Neural progenitor cell (in vitro differentiated cells): ENCODE measurements at regions not wholly inside any gene's neighbourhood (a gene's known extent, or its start where the extent isn't known, plus 50 kb on each side); places are given as distances from the start of the nearest gene placed in this dataset.

Experiments used
- DNase-seq: peaks from one replicate; pipeline ENCODE4 v3.0.0-alpha.2; 2016; ENCODE audit warnings: low spot score
- H2AFZ ChIP-seq: fragments of 200-600 bp; sonication (generic); replicated peaks from 2 replicates; pipeline ENCODE4 v1.6.1; 2016; ENCODE audit warnings: antibody characterized with exemption
- H3F3A ChIP-seq: fragments of 200-600 bp; sonication (generic); 2 replicates; pipeline ENCODE4 v1.6.1; 2016; ENCODE audit warnings: antibody characterized with exemption, low read depth
- H3K27ac ChIP-seq: fragments of 200-600 bp; sonication (generic); 2 replicates; pipeline ENCODE4 v1.5.1; 2016; ENCODE audit warnings: mild to moderate bottlenecking
- H3K27me3 ChIP-seq: fragments of 200-600 bp; sonication (generic); 2 replicates; pipeline ENCODE4 v1.6.1; 2016; ENCODE audit warnings: mild to moderate bottlenecking, moderate library complexity
- H3K36me3 ChIP-seq: fragments of 200-600 bp; sonication (generic); 2 replicates; pipeline ENCODE4 v1.5.1; 2016
- H3K4me1 ChIP-seq: fragments of 200-600 bp; sonication (generic); 2 replicates; pipeline ENCODE4 v1.6.1; 2016; ENCODE audit warnings: mixed run types
- H3K4me2 ChIP-seq: fragments of 200-600 bp; sonication (generic); 2 replicates; pipeline ENCODE4 v1.6.1; 2016
- H3K4me3 ChIP-seq: fragments of 200-600 bp; sonication (generic); 2 replicates; pipeline ENCODE4 v1.5.1; 2016
- H3K79me2 ChIP-seq: fragments of 200-600 bp; sonication (generic); 2 replicates; pipeline ENCODE4 v1.6.1; 2016; ENCODE audit warnings: low read depth
- H3K9ac ChIP-seq: fragments of 200-600 bp; sonication (generic); 2 replicates; pipeline ENCODE4 v1.6.1; 2016
- H3K9me3 ChIP-seq: fragments of 200-600 bp; sonication (generic); 2 replicates; pipeline ENCODE4 v1.5.1; 2016; ENCODE audit warnings: low read depth
- H4K20me1 ChIP-seq: fragments of 200-600 bp; sonication (generic); 2 replicates; pipeline ENCODE4 v1.6.1; 2016; ENCODE audit warnings: low read depth
- H3K27ac Mint-ChIP-seq: 3 replicates; pipeline ENCODE4 v1.8.0; 2021; ENCODE audit warnings: mixed read lengths
- H3K27me3 Mint-ChIP-seq: 2 replicates; pipeline ENCODE4 v1.8.0; 2022; ENCODE audit warnings: low read depth, mild to moderate bottlenecking, inconsistent platforms, moderate library complexity, mixed read lengths; ENCODE audit not compliant: insufficient read depth
- H3K36me3 Mint-ChIP-seq: 3 replicates; pipeline ENCODE4 v1.8.0; 2021; ENCODE audit warnings: mixed read lengths
- H3K4me1 Mint-ChIP-seq: 3 replicates; pipeline ENCODE4 v1.8.0; 2021; ENCODE audit warnings: mixed read lengths
- H3K4me3 Mint-ChIP-seq: 3 replicates; pipeline ENCODE4 v1.8.0; 2021; ENCODE audit warnings: mild to moderate bottlenecking, moderate library complexity, mixed read lengths
- H3K9me3 Mint-ChIP-seq: 3 replicates; pipeline ENCODE4 v1.8.0; 2020; ENCODE audit warnings: mixed read lengths
- EZH2 ChIP-seq: fragments of 200-600 bp; sonication (generic); IDR thresholded peaks from 2 replicates; pipeline ENCODE4 v1.6.1; 2017; ENCODE audit warnings: antibody characterized with exemption, mild to moderate bottlenecking, moderate library complexity
- EZH2phosphoT487 ChIP-seq: fragments of 200-600 bp; sonication (generic); IDR thresholded peaks from 2 replicates; pipeline ENCODE4 v1.6.1; 2017; ENCODE audit warnings: antibody characterized with exemption
- TF ChIP-seq, protein P1 (sequence below): fragments of 200-600 bp; sonication (generic); IDR thresholded peaks from 2 replicates; pipeline ENCODE4 v1.5.1; 2017; ENCODE audit warnings: antibody characterized with exemption, mild to moderate bottlenecking

DNA sequence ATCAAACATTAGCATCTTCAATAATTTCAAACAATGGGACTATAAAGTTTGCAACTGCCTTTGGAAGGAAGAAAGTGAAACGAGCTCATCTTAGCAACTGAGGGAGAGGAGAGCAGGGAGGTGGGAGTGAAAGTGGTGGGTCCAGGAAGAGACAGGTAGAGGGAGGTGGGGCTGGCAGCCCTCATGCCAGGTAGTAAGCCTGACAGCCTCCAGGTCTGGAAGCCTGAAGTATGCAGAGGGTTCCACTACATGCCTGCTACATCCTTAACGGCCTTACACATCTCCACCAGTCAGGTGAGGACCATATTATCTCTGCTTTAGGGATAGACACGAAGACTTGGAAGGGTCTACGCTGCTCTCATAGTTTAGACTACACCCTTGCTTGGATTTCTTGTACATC, 201.1 kb upstream of the TWIST2 start:
- H3K4me2 ChIP-seq: no peak overlapping the region
- TF ChIP-seq, protein P1, sequence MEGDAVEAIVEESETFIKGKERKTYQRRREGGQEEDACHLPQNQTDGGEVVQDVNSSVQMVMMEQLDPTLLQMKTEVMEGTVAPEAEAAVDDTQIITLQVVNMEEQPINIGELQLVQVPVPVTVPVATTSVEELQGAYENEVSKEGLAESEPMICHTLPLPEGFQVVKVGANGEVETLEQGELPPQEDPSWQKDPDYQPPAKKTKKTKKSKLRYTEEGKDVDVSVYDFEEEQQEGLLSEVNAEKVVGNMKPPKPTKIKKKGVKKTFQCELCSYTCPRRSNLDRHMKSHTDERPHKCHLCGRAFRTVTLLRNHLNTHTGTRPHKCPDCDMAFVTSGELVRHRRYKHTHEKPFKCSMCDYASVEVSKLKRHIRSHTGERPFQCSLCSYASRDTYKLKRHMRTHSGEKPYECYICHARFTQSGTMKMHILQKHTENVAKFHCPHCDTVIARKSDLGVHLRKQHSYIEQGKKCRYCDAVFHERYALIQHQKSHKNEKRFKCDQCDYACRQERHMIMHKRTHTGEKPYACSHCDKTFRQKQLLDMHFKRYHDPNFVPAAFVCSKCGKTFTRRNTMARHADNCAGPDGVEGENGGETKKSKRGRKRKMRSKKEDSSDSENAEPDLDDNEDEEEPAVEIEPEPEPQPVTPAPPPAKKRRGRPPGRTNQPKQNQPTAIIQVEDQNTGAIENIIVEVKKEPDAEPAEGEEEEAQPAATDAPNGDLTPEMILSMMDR: no peak
- TF ChIP-seq EZH2phosphoT487 (no peak), EZH2 (no peak)

DNA sequence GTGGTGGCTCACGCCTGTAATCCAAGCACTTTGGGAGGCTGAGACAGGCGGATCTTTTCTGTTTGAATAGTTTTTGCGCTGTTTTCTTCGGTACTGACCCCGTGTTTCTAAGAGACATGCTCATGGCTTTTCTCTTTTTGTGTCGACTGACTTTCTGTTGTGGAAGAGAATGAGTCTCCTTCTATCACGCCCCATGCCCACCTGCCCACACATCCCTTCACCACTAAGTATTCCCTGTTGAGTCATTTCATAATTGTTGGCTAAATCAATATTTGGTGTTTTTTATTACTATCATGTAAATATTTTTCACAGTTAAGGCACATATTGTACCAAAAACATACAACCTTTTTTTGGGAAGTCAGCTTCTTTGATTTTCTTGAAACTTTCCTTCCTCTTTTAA, 198.8 kb upstream of the TWIST2 start:
- H3K9me3 ChIP-seq: no peaks in the 10 kb centered on the region
- no peak overlapping the region for H3K4me3 ChIP-seq
- no peaks in the 10 kb centered on the region for H3F3A ChIP-seq
- no peaks in the 10 kb centered on the region for H3K79me2 ChIP-seq
- H3K4me1 ChIP-seq: no peaks in the 10 kb centered on the region
- H3K4me2 ChIP-seq: no peak overlapping the region
- H2AFZ ChIP-seq: no peak overlapping the region
- no peak overlapping the region for H3K27ac ChIP-seq
- no peaks in the 10 kb centered on the region for H4K20me1 ChIP-seq
- no peak for DNase-seq
- Mint-ChIP-seq H3K36me3 (no peaks in the 10 kb centered on the region), H3K27me3 (peaks cover 6% of the 10 kb centered on the region), H3K27ac (no peak overlapping the region), H3K4me1 (peaks cover 17% of the 10 kb centered on the region), H3K4me3 (no peak overlapping the region), H3K9me3 (peaks cover 9% of the 10 kb centered on the region)
- no peak overlapping the region for H3K9ac ChIP-seq
- TF ChIP-seq, protein P1: no peak
- TF ChIP-seq EZH2phosphoT487: no peak
- no peak for TF ChIP-seq EZH2
- no peaks in the 10 kb centered on the region for H3K36me3 ChIP-seq
- no peaks in the 10 kb centered on the region for H3K27me3 ChIP-seq

More for the DNA sequence above, 201.1 kb upstream of the TWIST2 start:
- H3K36me3 Mint-ChIP-seq: no peaks in the 10 kb centered on the region
- H3K79me2 ChIP-seq: no peaks in the 10 kb centered on the region
- no peaks in the 10 kb centered on the region for H3K36me3 ChIP-seq
- DNase-seq: no peak
- H3K27me3 Mint-ChIP-seq: peaks cover 11% of the 10 kb centered on the region
- peaks cover 6% of the 10 kb centered on the region for H3K9me3 Mint-ChIP-seq
- H3K27ac Mint-ChIP-seq: no peak overlapping the region
- H4K20me1 ChIP-seq: no peaks in the 10 kb centered on the region
- H3K9me3 ChIP-seq: no peaks in the 10 kb centered on the region
- no peak overlapping the region for H3K4me3 Mint-ChIP-seq
- peaks cover 16% of the 10 kb centered on the region for H3K4me1 Mint-ChIP-seq
- H3K9ac ChIP-seq: no peak overlapping the region
- no peaks in the 10 kb centered on the region for H3F3A ChIP-seq
- H3K27ac ChIP-seq: no peak overlapping the region
- H3K4me1 ChIP-seq: no peaks in the 10 kb centered on the region
- H3K4me3 ChIP-seq: no peak overlapping the region
- H2AFZ ChIP-seq: no peak overlapping the region
- H3K27me3 ChIP-seq: no peaks in the 10 kb centered on the region

DNA sequence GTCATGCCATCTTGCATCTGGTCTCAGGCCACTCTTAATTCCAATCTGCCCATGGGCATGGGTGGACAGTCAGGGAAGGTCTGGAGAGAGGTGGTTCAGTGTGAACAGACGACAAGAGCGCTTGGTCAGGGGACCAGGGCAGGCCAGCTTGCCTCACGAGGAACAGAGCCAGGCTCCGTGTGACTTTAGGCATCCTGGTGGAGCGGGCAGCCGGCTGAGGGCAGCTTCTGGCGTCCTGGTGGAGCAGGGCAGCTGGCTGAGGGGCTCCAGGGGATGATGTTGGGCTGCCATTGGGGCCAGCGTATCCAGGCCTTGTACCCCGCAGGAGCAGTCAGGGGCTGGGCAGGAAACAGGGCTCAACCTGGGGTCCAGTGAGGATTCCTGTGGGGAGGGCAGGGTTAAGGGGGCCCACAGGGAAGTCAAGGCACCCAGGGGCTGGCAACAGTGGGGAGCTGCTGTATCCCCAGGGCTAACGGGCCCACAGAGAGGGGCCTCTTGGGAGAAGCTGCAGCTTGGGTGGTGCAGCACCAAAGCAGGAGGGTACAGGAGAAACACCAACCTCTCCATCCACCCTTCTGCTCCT, 197.9 kb upstream of the TWIST2 start:
- Histone ChIP-seq H3K36me3 (no peaks in the 10 kb centered on the region), H2AFZ (no peak overlapping the region), H3K9ac (no peak overlapping the region), H3F3A (no peaks in the 10 kb centered on the region), H3K9me3 (no peaks in the 10 kb centered on the region), H3K27ac (no peak overlapping the region), H3K4me3 (no peak overlapping the region), H3K4me2 (no peak overlapping the region), H3K79me2 (no peaks in the 10 kb centered on the region), H3K27me3 (no peaks in the 10 kb centered on the region), H3K4me1 (no peaks in the 10 kb centered on the region), H4K20me1 (no peaks in the 10 kb centered on the region)
- Mint-ChIP-seq H3K4me1 (peaks cover 11% of the 10 kb centered on the region), H3K36me3 (no peaks in the 10 kb centered on the region), H3K4me3 (no peak overlapping the region), H3K27ac (no peak overlapping the region), H3K9me3 (peaks cover 9% of the 10 kb centered on the region), H3K27me3 (peaks cover 6% of the 10 kb centered on the region)
- TF ChIP-seq EZH2: no peak
- DNase-seq: no peak

DNA sequence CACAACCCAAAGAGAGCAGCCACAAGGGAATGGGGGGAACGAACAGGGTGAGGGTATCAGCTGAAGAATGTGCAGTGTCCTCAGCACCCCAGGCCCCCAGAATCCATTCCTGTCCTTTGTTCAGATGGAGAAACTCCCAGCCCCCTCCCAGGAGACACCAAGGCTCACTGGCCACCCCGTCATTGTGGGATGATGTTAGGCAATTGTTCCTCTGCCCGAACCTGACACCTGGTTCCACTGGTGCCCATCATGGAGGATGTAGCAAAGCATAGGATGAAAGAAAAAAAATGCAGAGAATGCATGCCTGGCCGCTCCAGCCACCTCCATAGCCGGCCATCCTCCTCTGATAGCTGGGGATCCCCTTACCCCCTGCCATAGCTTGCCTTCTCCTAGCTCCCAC, 197.3 kb upstream of the TWIST2 start:
- no peaks in the 10 kb centered on the region for H3K36me3 Mint-ChIP-seq
- Histone ChIP-seq H4K20me1 (no peaks in the 10 kb centered on the region), H3K27ac (no peak overlapping the region), H3K4me1 (no peaks in the 10 kb centered on the region), H3K9ac (no peak overlapping the region), H2AFZ (no peak overlapping the region), H3K4me2 (no peak overlapping the region), H3K36me3 (no peaks in the 10 kb centered on the region), H3K27me3 (no peaks in the 10 kb centered on the region), H3F3A (no peaks in the 10 kb centered on the region), H3K4me3 (no peak overlapping the region), H3K9me3 (no peaks in the 10 kb centered on the region), H3K79me2 (no peaks in the 10 kb centered on the region)
- no peak overlapping the region for H3K4me3 Mint-ChIP-seq
- peaks cover 11% of the 10 kb centered on the region for H3K4me1 Mint-ChIP-seq
- peaks cover 9% of the 10 kb centered on the region for H3K9me3 Mint-ChIP-seq
- no peak for DNase-seq
- peaks cover 6% of the 10 kb centered on the region for H3K27me3 Mint-ChIP-seq
- H3K27ac Mint-ChIP-seq: no peak overlapping the region
- no peak for TF ChIP-seq EZH2phosphoT487
